NCI-H1048 (cell line): ENCODE measurements at regions not wholly inside any gene's neighbourhood (a gene's known extent, or its start where the extent isn't known, plus 50 kb on each side); places are given as distances from the start of the nearest gene placed in this dataset.

ENCODE experiments used
- DNase-seq: peaks from one replicate; lab custom pipeline; 2025; lab: John Stamatoyannopoulos, UW

- DNase-seq, result no peak
Observed at GRCh38 chr2:239488125-239488524, 87.3 kb upstream of the HDAC4 start.

DNA sequence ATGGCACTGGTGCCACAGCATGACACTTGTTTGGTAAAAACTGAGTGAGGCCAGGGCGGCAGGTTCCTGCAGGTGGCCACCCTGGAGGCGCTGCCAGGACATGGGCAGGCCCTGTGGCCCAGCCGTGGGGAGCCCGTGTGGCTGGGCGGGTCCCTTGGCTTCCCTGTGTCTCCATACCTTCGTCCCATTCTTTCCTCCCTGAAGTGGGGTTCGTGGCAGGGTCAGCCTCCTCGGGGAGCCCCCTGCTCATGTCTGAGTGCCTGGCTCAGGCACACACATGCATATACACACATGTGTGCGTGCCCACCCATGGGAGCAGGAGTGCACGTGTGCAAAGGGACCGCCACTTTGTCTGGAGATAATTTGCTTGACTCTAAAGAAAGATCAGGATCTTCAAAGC, 86.5 kb upstream of the HDAC4 start:
- DNase-seq, result no peak

DNA sequence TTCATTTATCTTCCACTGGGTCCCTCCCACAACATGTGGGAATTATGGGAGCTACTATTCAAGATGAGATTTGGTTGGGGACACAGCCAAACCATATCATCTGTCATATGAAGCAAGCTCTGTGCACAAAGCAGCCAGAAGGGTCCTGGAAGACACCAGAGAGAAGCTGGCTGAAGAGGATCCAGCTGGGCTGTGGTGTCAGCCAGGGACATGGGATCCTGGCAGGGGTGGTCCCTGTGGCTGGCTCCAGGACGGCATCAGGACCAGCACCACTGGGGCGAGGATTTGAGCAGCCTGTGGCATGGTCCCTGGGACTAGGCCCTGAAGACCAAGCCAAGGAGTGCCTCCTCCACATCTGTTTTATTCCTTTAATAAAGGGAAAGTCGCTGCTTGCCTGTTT, 84.8 kb upstream of the HDAC4 start:
- no peak for DNase-seq

- no peak for DNase-seq
Observed at GRCh38 chr2:239484571-239485355, 83.9 kb upstream of the HDAC4 start.

DNA sequence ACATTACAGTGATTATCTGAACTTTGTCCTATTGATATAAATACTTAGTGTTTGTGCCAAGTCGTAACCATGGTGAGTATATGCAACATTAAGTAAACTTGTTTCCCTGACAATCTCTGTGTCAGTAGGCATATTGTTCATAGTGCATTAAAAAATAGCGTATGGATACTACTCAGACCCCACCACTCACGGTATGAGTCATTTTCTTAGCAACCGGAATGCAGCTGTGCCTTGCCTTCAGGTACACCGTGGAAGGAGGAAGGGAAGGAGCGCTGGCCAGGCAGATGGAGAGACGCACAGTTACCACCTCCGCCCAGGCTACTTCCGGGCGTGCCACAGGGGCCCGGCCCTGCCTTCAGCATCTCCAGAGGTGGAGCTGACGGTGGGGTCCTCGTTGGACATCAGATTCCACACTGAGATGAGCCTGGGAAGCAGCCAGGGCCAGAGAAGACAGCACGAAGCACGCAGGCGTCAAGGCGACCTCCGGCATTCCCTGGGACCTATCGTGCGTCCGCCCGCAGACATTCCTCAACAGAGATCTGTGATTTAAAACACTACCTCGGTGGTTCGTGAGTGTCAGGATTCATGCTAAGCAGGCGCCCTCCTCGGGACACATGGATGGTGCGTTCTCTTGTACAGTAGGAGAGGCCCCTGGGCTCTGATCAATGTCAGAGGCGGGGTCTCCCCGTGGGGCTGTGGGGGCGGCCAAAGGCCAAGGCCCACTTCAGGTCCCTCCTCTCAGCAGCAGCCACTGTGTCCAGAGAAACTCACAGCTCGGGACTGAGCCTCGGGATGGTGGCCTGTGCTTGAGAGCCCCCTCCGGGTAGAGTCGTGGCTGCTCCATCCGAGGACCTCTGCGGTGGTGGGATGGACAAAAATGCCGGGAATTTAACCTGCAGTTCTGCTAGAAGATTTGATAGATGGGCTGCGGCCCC, 82.2 kb upstream of the HDAC4 start:
- DNase-seq, result no peak

- DNase-seq, result no peak
Observed at GRCh38 chr2:239479471-239479870, 78.7 kb upstream of the HDAC4 start.

GRCh38 chr2:239477591-239477990, 76.8 kb upstream of the HDAC4 start:
- DNase-seq, result no peak

GRCh38 chr2:239476757-239477585, 76.2 kb upstream of the HDAC4 start:
- no peak for DNase-seq

GRCh38 chr2:239476029-239476756, 75.4 kb upstream of the HDAC4 start:
- no peak for DNase-seq

DNA sequence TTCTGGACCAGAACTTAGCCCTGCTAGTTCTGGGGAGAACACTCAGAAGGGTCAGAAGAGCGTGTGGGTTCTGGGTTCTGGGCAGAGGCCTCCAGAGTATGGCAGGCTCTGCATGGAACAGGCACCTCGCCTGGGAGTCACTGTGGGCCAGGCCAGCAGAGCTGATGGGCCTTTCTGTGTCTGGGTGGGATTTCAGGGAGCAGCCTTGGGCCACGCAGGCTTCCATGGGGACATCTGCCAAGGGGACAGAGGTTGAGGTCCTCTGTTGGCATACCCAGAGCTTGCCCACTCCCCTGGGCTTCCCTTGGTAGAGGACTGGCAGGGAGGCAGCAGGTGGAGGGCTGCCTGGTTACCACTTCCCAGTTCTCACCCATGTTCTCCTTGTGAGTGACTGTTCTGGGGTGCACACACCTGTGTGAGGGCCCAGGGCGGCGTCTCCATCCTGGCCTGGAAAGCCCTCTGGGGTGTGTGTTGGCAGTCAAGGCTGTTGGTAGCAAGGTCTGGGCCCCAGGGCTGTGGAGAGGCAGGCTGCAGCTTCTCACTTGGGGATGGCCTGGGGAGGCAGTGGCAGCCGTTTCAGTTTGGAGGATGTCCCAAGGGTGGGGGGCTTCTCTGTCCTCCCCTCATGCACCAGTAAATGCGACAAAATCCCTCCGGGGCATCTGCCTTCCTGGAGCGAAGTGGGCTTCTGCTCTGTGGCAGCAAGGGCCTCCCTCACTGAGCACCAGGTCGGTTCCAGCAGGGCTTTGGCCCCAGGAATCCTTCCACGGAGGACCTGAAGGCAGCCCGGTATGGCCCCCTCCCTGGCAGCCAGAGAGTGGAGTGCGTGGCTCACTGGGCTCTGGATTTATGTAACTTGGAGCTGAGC, 74.6 kb upstream of the HDAC4 start:
- no peak for DNase-seq

DNA sequence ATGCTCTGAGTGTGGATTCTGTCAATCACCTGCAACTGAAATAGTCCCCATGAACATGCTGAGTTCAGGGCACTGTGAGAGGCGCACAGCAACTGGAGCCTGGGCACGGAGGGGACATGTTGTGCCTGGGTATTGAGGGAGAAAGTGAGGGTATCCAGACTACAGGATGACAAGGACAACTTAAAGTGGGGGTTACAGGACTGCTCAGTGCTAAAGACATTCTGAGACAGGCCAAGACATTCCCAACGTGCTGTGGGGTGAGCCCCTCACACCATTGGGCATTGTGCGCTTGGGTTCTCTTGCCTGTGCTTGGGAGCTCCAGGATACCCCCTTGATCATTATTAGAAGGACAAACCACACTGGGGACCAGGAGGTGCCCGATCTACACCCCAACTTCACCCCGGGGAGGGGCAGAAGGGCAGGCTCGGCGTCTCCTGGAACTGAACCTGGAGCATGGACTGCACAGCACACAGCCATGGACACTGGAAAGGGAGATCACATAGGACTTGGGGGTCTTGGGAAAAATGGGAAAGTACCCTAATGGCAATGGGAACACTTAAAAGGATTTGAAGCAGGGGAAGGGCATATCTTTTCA, 72.5 kb upstream of the HDAC4 start:
- DNase-seq, result no peak

- DNase-seq, result no peak
Observed at GRCh38 chr2:239472235-239472775, 71.5 kb upstream of the HDAC4 start.

DNA sequence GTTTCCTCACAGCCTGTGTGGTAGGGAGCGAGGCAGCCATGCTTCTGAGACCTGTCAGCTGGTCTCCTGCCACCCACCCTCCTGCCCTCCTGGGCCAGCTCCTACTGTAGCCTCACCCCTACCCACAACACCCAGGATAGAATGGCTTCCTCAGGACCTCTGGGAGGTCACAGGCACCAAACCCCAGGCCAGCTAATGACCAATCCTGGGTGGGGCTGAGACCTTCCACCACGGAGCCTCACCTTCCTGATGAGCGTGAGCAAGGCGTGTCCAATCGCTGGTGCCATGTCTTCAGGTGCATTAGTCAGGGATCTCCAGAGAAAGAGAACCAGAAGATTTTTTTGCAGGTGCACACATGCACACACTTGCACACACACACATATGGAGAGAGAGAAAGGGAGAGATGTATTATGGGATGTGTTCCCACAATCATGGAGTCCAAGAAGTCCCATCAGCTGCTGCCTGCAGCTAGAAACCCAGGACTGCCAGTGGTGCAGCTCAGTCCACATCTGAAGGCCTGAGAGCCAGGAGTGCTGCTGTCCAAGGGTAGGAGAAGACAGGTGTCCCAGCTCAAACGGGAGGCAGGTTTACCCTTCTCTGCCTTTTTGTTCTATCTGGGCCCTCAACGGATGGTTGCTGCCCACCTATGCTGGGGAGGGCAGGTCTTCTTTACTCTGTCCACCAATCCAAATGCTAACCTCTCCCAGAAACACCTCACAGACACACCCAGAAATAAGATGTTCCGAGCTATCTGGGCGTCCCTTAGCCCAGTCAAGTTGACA, 70.4 kb upstream of the HDAC4 start:
- DNase-seq, result no peak

- no peak for DNase-seq
Observed at GRCh38 chr2:239470151-239470900, 69.5 kb upstream of the HDAC4 start.

DNA sequence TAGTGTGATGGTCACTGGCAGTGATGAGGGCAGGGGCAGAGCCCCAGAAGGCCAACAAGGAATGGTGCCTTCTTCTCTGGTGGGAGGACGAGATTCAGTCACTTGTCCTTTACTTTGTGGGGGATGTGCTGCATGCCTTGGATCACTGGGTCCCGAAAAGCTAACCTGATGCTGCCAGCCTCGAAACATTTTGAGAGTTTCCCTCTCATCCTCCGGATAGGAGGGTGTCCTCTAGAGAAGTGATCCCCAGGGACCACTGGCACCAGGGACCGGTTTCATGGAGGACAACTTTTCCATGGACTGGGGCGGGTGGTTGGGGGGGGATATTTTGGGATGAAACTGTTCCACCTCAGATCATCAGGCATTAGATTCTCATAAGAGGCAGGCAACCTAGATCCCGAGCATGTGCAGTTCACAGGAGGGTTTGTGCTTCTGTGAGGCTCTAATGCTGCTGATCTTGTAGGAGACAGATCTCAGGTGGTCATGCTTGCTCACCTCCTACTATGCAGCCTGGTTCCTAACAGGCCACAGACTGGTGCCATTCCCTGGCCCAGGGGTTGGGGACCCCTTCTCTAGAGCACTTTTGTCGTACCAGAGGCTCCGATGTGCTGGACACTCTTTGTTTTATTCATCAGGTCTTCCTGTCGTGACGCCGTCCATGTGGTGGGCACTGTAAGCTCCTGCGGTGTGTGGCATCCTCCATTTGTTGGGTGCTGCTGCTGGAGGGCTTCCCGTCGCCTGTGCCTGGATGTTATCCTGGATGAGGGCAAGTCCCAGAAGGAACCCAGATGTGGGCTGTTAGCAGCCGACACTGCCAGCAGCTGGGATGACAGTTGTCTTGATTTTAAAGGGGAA, 68.5 kb upstream of the HDAC4 start:
- no peak for DNase-seq

GRCh38 chr2:239468491-239469105, 67.8 kb upstream of the HDAC4 start:
- DNase-seq, result no peak

GRCh38 chr2:239467956-239468490, 67.2 kb upstream of the HDAC4 start:
- DNase-seq, result no peak
